ENCODE measurements at regions not wholly inside any gene's neighbourhood (a gene's known extent, or its start where the extent isn't known, plus 50 kb on each side); places are given as distances from the start of the nearest gene placed in this dataset.

GRCh38 chr1:58864654-58865053 lies 80.8 kb upstream of the JUN start:
- peaks cover 0 to 10% (median 5%) of the 10 kb centered on the region in 4 experiments; a peak in 3 of 7 replicates for H3K4me1 ChIP-seq (replicated peaks in 1 of 4; ENCODE audit: control insufficient read depth in 3 of 4, insufficient read depth in 4 of 4, low read length in 3 of 4)
- TF ChIP-seq SP1 (IDR thresholded peaks at IDR 0.05; ENCODE audit: low read depth, low read length) (no peak), POLR2AphosphoS5 (IDR thresholded peaks at IDR 0.05; ENCODE audit: low read depth, low read length) (no peak)

More at GRCh38 chr1:58864654-58865053, 80.8 kb upstream of the JUN start:
- Histone ChIP-seq H2BK5ac (ENCODE audit: low read depth, low read length) (no peak overlapping the region), H3K14ac (ENCODE audit: insufficient read length) (no peak overlapping the region), H3K27ac (ENCODE audit: low read depth, low read length) (no peak overlapping the region), H2BK20ac (ENCODE audit: low read length) (no peak overlapping the region), H3K23me2 (ENCODE audit: low read depth, low read length) (no peaks in the 10 kb centered on the region; the same call in 1 of the 2 replicates), H3K4me3 (ENCODE audit: extremely low read depth in 1 of 4, insufficient read depth in 2 of 4, low read depth in 3 of 4, low read length in 4 of 4) (no peak overlapping the region), H3K9me3 (ENCODE audit: insufficient read depth in 2 of 2, low read depth in 1 of 2, low read length in 1 of 2) (no peaks in the 10 kb centered on the region), H4K8ac (ENCODE audit: extremely low read depth, insufficient read depth, low read length) (no peak overlapping the region), H3K9ac (replicated peaks in 1 of 4; ENCODE audit: extremely low read depth in 1 of 4, low read depth in 3 of 4, low read length in 3 of 4) (no peak overlapping the region), H3K27me3 (replicated peaks in 1 of 4; ENCODE audit: control insufficient read depth in 3 of 4, extremely low read depth in 1 of 4, insufficient read depth in 3 of 4, low read length in 3 of 4) (peaks cover 0 to 2% (median 0%) of the 10 kb centered on the region in 4 experiments; a peak in 1 of 7 replicates), H3K36me3 (ENCODE audit: control insufficient read depth in 2 of 4, insufficient read depth in 4 of 4, low read length in 3 of 4) (no peaks in the 10 kb centered on the region), H3K56ac (replicated peaks; ENCODE audit: insufficient read length, low read depth, low read length) (no peak overlapping the region), H4K5ac (ENCODE audit: insufficient read length, low read depth, low read length) (no peak overlapping the region), H2AFZ (ENCODE audit: low read length) (no peak overlapping the region), H2AK5ac (ENCODE audit: low read depth, low read length) (no peak overlapping the region), H2BK15ac (ENCODE audit: low read length) (no peak overlapping the region), H4K91ac (replicated peaks; ENCODE audit: insufficient read length, low read length) (no peak overlapping the region), H3K23ac (ENCODE audit: insufficient read length) (no peak overlapping the region), H3K79me1 (ENCODE audit: low read depth, low read length) (no peaks in the 10 kb centered on the region), H4K20me1 (replicated peaks in 1 of 2; ENCODE audit: control insufficient read depth in 1 of 2, insufficient read depth in 2 of 2, low read length in 2 of 2) (no peaks in the 10 kb centered on the region), H3K4ac (replicated peaks; ENCODE audit: insufficient read length, low read depth, low read length) (no peak overlapping the region), H2BK12ac (ENCODE audit: low read depth, low read length) (no peak overlapping the region), H3K18ac (ENCODE audit: extremely low read depth, low read length) (no peak overlapping the region), H3K4me2 (ENCODE audit: insufficient read depth in 1 of 2, low read depth in 2 of 2, low read length in 2 of 2) (no peak overlapping the region), H3K79me2 (ENCODE audit: control insufficient read depth in 1 of 2, insufficient read depth in 2 of 2, low read length in 2 of 2) (no peaks in the 10 kb centered on the region), H2BK120ac (replicated peaks; ENCODE audit: low read depth, low read length) (no peak overlapping the region)
- 95% methylated on average over 2 of the region's 2 CpGs; no CpG with 5 or more reads in 1 of the 2 experiments for WGBS, 2 experiments (ENCODE audit: extremely low coverage in 1 of 2, insufficient coverage in 1 of 2, insufficient read length in 1 of 2, insufficient replicate concordance in 2 of 2, low coverage in 1 of 2, low lambda C conversion rate in 2 of 2, missing lambda C conversion rate in 1 of 2)
- DNase-seq (ENCODE audit: low read depth in 1 of 2, low spot score in 2 of 2) (no peak), FAIRE-seq (no peak)
- CTCF ChIA-PET (ENCODE audit: partially characterized antibody): no interaction called here
- POLR2A ChIA-PET (ENCODE audit: partially characterized antibody): no interaction called here

All from H1 (cell line).